HuH-7.5 (cell line): ENCODE measurements at regions not wholly inside any gene's neighbourhood (a gene's known extent, or its start where the extent isn't known, plus 50 kb on each side); places are given as distances from the start of the nearest gene placed in this dataset.
A peak's percentile ranks its signal among the peaks of the same experiment; 100 is the strongest.

Experiments used
- DNase-seq: peaks from one replicate; pipeline ENCODE4 v3.0.0; 2011; ENCODE audit warnings: low spot score

- DNase-seq: no peak
Measured at GRCh38 chr9:1201901-1202300, 151.7 kb downstream of the DMRT2 start.

GRCh38 chr9:1202512-1203280 lies 152.5 kb downstream of the DMRT2 start:
- no peak for DNase-seq

- DNase-seq: no peak
Measured at GRCh38 chr9:1207686-1208085, 157.5 kb downstream of the DMRT2 start.

GRCh38 chr9:1208157-1208556 lies 158.0 kb downstream of the DMRT2 start:
- no peak for DNase-seq

- DNase-seq: no peak
Measured at GRCh38 chr9:1210954-1211353, 160.8 kb downstream of the DMRT2 start.

GRCh38 chr9:1216532-1216931 lies 166.4 kb downstream of the DMRT2 start:
- DNase-seq: no peak

- DNase-seq: no peak
Measured at GRCh38 chr9:1217076-1217475, 166.9 kb downstream of the DMRT2 start.

- DNase-seq: no peak
Measured at GRCh38 chr9:1219284-1219683, 169.1 kb downstream of the DMRT2 start.

- DNase-seq: no peak
Measured at GRCh38 chr9:1221298-1221697, 171.1 kb downstream of the DMRT2 start.

- DNase-seq: no peak
Measured at GRCh38 chr9:1222511-1222910, 172.4 kb downstream of the DMRT2 start.

- DNase-seq: peak; percentile 9
Measured at GRCh38 chr9:1231998-1232919, 182.1 kb downstream of the DMRT2 start.

- DNase-seq: no peak
Measured at GRCh38 chr9:1233568-1233967, 183.4 kb downstream of the DMRT2 start.

GRCh38 chr9:1235650-1236049 lies 185.5 kb downstream of the DMRT2 start:
- DNase-seq: no peak

- DNase-seq: no peak
Measured at GRCh38 chr9:1236061-1236460, 185.9 kb downstream of the DMRT2 start.

- DNase-seq: no peak
Measured at GRCh38 chr9:1238407-1238806, 188.2 kb downstream of the DMRT2 start.

GRCh38 chr9:1248743-1249142 lies 198.6 kb downstream of the DMRT2 start:
- DNase-seq: no peak

GRCh38 chr9:1253064-1253979 lies 203.2 kb downstream of the DMRT2 start:
- no peak for DNase-seq

- no peak for DNase-seq
Measured at GRCh38 chr9:1254071-1254470, 203.9 kb downstream of the DMRT2 start.

- DNase-seq: no peak
Measured at GRCh38 chr9:1256178-1256577, 206.0 kb downstream of the DMRT2 start.

- DNase-seq: no peak
Measured at GRCh38 chr9:1261266-1261665, 211.1 kb downstream of the DMRT2 start.

GRCh38 chr9:1261879-1262766 lies 212.0 kb downstream of the DMRT2 start:
- DNase-seq: no peak
